Adrenal gland (tissue), 9 donors: ENCODE measurements at regions not wholly inside any gene's neighbourhood (a gene's known extent, or its start where the extent isn't known, plus 50 kb on each side); places are given as distances from the start of the nearest gene placed in this dataset.

Experiments
- DNase-seq, 7 donors: peaks; one replicate each; pipeline ENCODE4 v3.0.0-alpha.2; 2019 to 2020
- H3K27ac ChIP-seq, 5 donors: fragments of 200-600 bp; sonication (generic) in 4 of 5; 1 replicate in 3 of 5; 2 replicates in 2 of 5; pipeline versions ENCODE4 v1.5.1 to v1.8.0; 2016 to 2020; ENCODE audit warnings: mild to moderate bottlenecking in 1 of 5
- H3K27me3 ChIP-seq: fragments of 200-600 bp; 2 replicates; pipeline ENCODE4 v1.8.0; 2021
- H3K36me3 ChIP-seq, 2 donors: fragments of 200-600 bp; replicated peaks in 1 of 2; 1 replicate in 1 of 2; 2 replicates in 1 of 2; pipeline versions ENCODE4 v1.5.1 to v1.8.0; 2018 to 2022
- H3K4me1 ChIP-seq, 2 donors: fragments of 200-600 bp; replicated peaks in 1 of 2; 1 replicate in 1 of 2; 2 replicates in 1 of 2; pipeline versions ENCODE4 v1.5.1 to v1.8.0; 2018 to 2021
- H3K4me3 ChIP-seq, 4 donors: fragments of 200-600 bp; sonication (generic) in 3 of 4; one replicate each; pipeline ENCODE4 v1.5.1; 2016 to 2018
- H3K9me3 ChIP-seq, 3 donors: fragments of 200-600 bp; sonication (generic) in 1 of 3; replicated peaks in 1 of 3; 1 replicate in 2 of 3; 2 replicates in 1 of 3; pipeline versions ENCODE4 v1.5.1 to v1.8.0; 2016 to 2021
- POLR2A ChIP-seq, 2 donors: fragments of 450-650 bp; IDR thresholded peaks; one replicate each; pipeline ENCODE4 v1.6.1; 2017; ENCODE audit warnings: antibody characterized with exemption in 2 of 2, mild to moderate bottlenecking in 2 of 2, moderate library complexity in 1 of 2
- WGBS, 4 donors: extraction: QIAGEN DNeasy Blood & Tissue Kit in 2 of 4; methylation state at CpG; one replicate each; pipeline versions ENCODE4 v1.1.5 to v1.1.7; 2013 to 2017; 5-methylcytosine and 5-hydroxymethylcytosine counted together
- intact Hi-C, 2 donors: fragments of 100-400 bp; cut with DNase I; formaldehyde crosslinking; loops; one replicate each; pipeline versions ENCODE4 v1.14.1 to v1.15.0; 2022 to 2023
- TF ChIP-seq, protein P1 (sequence below), 6 experiments: fragments of 450-650 bp in 4 of 6; fragments of 200-600 bp in 2 of 6; sonication (generic) in 1 of 6; IDR thresholded peaks; 1 replicate in 5 of 6; 2 replicates in 1 of 6; pipeline versions ENCODE4 v1.5.1 to v1.8.0; 2016 to 2021; ENCODE audit warnings: antibody characterized with exemption in 6 of 6, mild to moderate bottlenecking in 2 of 6, moderate library complexity in 1 of 6
- donor health status: healthy with polysubstance abuse.
- donor health status: Bipolar disorder and iron deficiency.
- donor health status: DM: yes; HTN: yes; CAD: no.
- donor health status: DM: no; HTN: no; CAD: no.
- donor health status: DM: no; HTN: no; CAD: no.

DNA sequence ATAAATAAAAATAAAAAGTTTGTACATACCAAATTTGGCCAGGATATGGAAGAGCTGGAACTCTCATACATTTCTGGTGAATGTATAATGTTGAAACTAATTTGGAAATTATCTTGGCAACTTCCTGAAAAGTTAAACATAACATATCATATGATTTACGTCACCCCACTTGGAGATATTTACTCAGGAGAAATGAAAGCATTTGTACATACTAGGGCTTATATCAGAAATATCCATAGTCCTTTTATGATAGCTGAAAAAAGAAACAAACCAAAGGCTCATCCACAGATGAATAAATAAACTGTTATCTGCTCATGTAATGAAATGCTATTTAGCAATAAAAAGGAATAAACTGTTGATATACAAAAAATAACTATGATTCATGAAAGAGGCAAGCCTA, 318.2 kb upstream of the NRXN1 start:
- no peak for DNase-seq
- TF ChIP-seq, protein P1, sequence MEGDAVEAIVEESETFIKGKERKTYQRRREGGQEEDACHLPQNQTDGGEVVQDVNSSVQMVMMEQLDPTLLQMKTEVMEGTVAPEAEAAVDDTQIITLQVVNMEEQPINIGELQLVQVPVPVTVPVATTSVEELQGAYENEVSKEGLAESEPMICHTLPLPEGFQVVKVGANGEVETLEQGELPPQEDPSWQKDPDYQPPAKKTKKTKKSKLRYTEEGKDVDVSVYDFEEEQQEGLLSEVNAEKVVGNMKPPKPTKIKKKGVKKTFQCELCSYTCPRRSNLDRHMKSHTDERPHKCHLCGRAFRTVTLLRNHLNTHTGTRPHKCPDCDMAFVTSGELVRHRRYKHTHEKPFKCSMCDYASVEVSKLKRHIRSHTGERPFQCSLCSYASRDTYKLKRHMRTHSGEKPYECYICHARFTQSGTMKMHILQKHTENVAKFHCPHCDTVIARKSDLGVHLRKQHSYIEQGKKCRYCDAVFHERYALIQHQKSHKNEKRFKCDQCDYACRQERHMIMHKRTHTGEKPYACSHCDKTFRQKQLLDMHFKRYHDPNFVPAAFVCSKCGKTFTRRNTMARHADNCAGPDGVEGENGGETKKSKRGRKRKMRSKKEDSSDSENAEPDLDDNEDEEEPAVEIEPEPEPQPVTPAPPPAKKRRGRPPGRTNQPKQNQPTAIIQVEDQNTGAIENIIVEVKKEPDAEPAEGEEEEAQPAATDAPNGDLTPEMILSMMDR (IDR thresholded peaks at IDR 0.05), result no peak
- no peak for TF ChIP-seq POLR2A (IDR thresholded peaks at IDR 0.05)
- intact Hi-C loops, result no loop called here
- Histone ChIP-seq H3K4me1 (no peaks in the 10 kb centered on the region), H3K27me3 (no peaks in the 10 kb centered on the region), H3K27ac (no peak overlapping the region), H3K4me3 (no peak overlapping the region), H3K9me3 (no peaks in the 10 kb centered on the region), H3K36me3 (no peaks in the 10 kb centered on the region)
- WGBS, 4 donors, result 32 to 59% (median 50%) methylated on average over 1 of the region's 1 CpG

DNA sequence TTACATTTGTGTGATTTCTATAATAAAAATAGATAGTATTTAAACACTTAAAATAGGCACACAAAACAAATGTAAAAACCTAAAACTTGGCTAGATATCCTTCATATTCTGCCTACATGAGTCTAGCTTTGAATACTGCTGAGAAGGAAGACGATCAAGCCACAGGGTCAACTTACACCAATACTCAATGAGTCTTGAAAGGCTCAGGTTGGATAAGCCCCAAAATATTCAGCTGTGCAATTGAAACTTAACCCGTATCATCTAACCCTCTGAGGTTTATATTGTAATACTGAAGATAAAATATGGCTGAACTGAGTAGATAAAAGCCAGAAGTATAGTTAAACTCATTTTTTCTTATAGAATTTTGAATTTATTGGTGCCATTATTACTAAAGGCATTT, 313.0 kb upstream of the NRXN1 start:
- DNase-seq, result no peak
- Histone ChIP-seq H3K4me3 (no peak overlapping the region), H3K4me1 (no peaks in the 10 kb centered on the region), H3K27me3 (no peaks in the 10 kb centered on the region), H3K27ac (no peak overlapping the region), H3K36me3 (no peaks in the 10 kb centered on the region), H3K9me3 (no peaks in the 10 kb centered on the region)
- 72 to 86% (median 80%) methylated on average over 2 of the region's 2 CpGs for WGBS, 4 donors
- TF ChIP-seq, protein P1 (IDR thresholded peaks at IDR 0.05), result no peak
- no peak for TF ChIP-seq POLR2A (IDR thresholded peaks at IDR 0.05)
- intact Hi-C loops, result no loop called here

DNA sequence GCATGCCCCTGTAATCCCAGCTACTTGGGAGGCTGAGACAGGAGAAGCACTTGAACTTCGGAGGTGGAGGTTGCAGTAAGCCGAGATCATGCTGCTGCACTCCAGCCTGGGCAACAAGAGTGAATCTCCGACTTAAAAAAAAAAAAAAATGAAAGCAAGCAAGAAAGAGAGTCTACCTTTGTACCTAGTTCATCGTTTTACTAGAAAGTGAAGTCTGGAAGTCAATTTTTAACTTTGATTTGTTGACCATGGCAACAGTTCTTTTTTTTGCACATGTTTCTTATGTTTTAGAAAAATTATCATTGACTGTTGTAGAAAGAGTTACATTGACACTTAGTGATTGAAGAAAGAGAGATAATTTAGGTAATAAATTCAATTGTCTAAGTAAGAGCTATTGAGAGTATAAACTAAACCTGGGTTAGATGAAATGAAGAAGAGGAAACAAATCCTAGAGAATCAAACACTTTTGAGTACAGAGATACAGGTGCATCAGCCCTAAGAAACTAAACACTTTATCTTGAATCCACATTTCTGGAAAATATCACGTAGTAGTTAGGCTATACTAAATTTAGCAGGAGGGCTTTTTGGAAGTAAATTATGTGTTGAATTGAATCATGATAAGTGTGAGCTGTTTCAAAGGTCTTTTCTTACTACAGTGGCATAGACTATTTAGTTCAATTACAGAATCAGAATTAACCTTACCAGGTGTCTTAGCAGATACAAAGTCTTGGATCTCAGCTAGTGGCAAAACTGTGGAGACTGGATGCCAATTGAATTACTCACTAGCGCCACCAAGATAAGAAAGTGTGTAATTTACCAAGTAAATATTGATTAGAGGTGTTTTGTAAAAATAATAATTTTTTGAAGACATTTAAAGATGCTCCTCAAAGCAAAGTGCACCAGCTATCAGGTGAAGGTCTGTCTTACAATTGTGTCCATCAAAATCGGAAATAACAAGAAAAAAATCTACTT, 303.4 kb upstream of the NRXN1 start:
- Histone ChIP-seq H3K27ac (no peak overlapping the region), H3K4me1 (no peaks in the 10 kb centered on the region), H3K27me3 (no peaks in the 10 kb centered on the region), H3K4me3 (no peak overlapping the region), H3K9me3 (no peaks in the 10 kb centered on the region), H3K36me3 (no peaks in the 10 kb centered on the region)
- 57 to 66% (median 61%) methylated on average over 7 of the region's 7 CpGs for WGBS, 4 donors
- TF ChIP-seq POLR2A (IDR thresholded peaks at IDR 0.05), result no peak
- TF ChIP-seq, protein P1 (IDR thresholded peaks at IDR 0.05), result no peak
- intact Hi-C loops, result no loop called here
- DNase-seq, result no peak

DNA sequence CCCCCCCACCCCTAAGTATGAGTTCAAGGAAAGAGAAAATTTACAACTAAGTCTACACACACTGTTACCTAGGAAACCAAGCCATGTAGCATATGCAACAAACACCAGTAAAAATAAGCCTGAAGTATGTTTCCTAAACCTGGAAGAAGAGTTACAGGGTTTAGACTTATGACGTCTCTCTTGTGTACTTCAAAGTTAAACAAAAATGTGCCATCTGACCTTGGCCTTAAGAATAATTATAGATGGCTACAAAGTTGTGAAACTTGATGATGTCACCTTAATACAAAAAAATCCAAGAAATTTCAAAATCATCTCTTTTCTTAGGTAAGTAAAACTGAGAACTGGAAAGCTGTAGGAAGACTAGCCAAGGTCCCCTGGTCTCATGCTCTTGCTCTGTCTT, 297.6 kb upstream of the NRXN1 start:
- Histone ChIP-seq H3K27ac (no peak overlapping the region), H3K27me3 (no peaks in the 10 kb centered on the region), H3K4me3 (no peak overlapping the region), H3K9me3 (no peaks in the 10 kb centered on the region), H3K4me1 (no peaks in the 10 kb centered on the region), H3K36me3 (no peaks in the 10 kb centered on the region)
- TF ChIP-seq, protein P1 (IDR thresholded peaks at IDR 0.05), result no peak
- TF ChIP-seq POLR2A (IDR thresholded peaks at IDR 0.05), result no peak
- no peak for DNase-seq
- intact Hi-C loops, result no loop called here
- WGBS, 4 donors, result 28 to 37% (median 31%) methylated on average over 1 of the region's 1 CpG
